WTC11 (cell line): ENCODE measurements at regions not wholly inside any gene's neighbourhood (a gene's known extent, or its start where the extent isn't known, plus 50 kb on each side); places are given as distances from the start of the nearest gene placed in this dataset.

Source experiments
- CTCF ChIP-seq: fragments of 200-600 bp; IDR thresholded peaks from 2 replicates; pipeline ENCODE4 v1.8.0; 2022; ENCODE audit warnings: antibody characterized with exemption
- JUN ChIP-seq: sonication (generic); formaldehyde crosslinking; IDR thresholded peaks from 2 replicates; pipeline ENCODE4 v1.8.0; 2023; ENCODE audit warnings: mild to moderate bottlenecking, missing genetic modification reagents
- MYBL2 ChIP-seq: sonication (generic); formaldehyde crosslinking; IDR thresholded peaks from 2 replicates; pipeline ENCODE4 v1.8.1; 2023; ENCODE audit warnings: mild to moderate bottlenecking, moderate library complexity, missing genetic modification reagents
- NR2C2 ChIP-seq: sonication (generic); formaldehyde crosslinking; IDR thresholded peaks from 2 replicates; pipeline ENCODE4 v1.8.0; 2022; ENCODE audit warnings: mild to moderate bottlenecking, missing genetic modification reagents
- SP1 ChIP-seq: sonication (generic); formaldehyde crosslinking; conservative IDR thresholded peaks from 2 replicates; pipeline ENCODE4 v1.8.1; 2022; ENCODE audit warnings: missing genetic modification reagents
- USF1 ChIP-seq: sonication (generic); formaldehyde crosslinking; IDR thresholded peaks from 2 replicates; pipeline ENCODE4 v1.8.0; 2022; ENCODE audit warnings: mild to moderate bottlenecking, missing genetic modification reagents
- ZBTB21 ChIP-seq: sonication (generic); formaldehyde crosslinking; IDR thresholded peaks from 2 replicates; pipeline ENCODE4 v1.8.1; 2023; ENCODE audit warnings: mild to moderate bottlenecking, missing genetic modification reagents, borderline replicate concordance

DNA sequence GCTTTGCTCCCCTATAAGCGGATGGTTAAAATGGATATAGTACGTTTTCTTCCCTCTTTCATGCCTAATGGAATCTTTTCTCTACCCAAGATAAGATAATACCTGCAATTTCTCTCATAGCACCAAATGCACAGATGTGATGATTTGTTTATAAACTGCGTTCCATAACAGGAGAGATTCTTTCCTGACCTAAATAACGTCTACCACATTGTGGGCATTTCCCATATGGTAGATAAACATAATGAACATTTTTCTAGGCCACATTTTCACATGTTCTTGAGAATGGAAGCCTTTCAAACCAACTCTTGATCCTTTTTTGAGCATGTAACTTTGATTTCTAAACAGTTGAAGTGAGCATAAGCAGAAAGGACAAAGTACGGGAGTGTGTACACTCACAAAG, 448.5 kb downstream of the CSNK1G3 start:
- TF ChIP-seq CTCF = no peak
- no peak for TF ChIP-seq MYBL2
- TF ChIP-seq NR2C2 = no peak
- TF ChIP-seq SP1 (CRISPR knock-in tag) = no peak
- TF ChIP-seq USF1 (CRISPR knock-in tag) = no peak
- no peak for TF ChIP-seq ZBTB21 (CRISPR knock-in tag)
- no peak for TF ChIP-seq JUN (CRISPR knock-in tag)
